Trophoblast cell (in vitro differentiated cells and primary cell): ENCODE measurements at regions not wholly inside any gene's neighbourhood (a gene's known extent, or its start where the extent isn't known, plus 50 kb on each side); places are given as distances from the start of the nearest gene placed in this dataset.
A peak's percentile ranks its signal among the peaks of the same experiment; 100 is the strongest.
"Not testable (repeated sequence)": the region's sequence is repeated elsewhere in the genome, so short reads cannot be mapped to it uniquely, and the experiment has no call there.

Experiments used
- DNase-seq, 2 donors: peaks; one replicate each; pipeline ENCODE4 v3.0.0-alpha.2; 2016
- H2AFZ ChIP-seq: 2 replicates; pipeline ENCODE4 v1.6.1; 2013; ENCODE audit warnings: low read length, moderate library complexity, mild to moderate bottlenecking; ENCODE audit not compliant: insufficient read depth, poor library complexity
- H2AK5ac ChIP-seq: 2 replicates; pipeline ENCODE4 v1.6.1; 2013; ENCODE audit warnings: mild to moderate bottlenecking, low read length
- H2BK120ac ChIP-seq: 2 replicates; pipeline ENCODE4 v1.6.1; 2013; ENCODE audit warnings: low read length, mild to moderate bottlenecking, moderate library complexity; ENCODE audit not compliant: insufficient read depth, poor library complexity
- H2BK12ac ChIP-seq: 2 replicates; pipeline ENCODE4 v1.6.1; 2013; ENCODE audit warnings: mild to moderate bottlenecking, low read length, moderate library complexity
- H2BK5ac ChIP-seq: 2 replicates; pipeline ENCODE4 v1.6.1; 2013; ENCODE audit warnings: low read length, low read depth, moderate library complexity, mild to moderate bottlenecking; ENCODE audit not compliant: poor library complexity
- H3K14ac ChIP-seq: 2 replicates; pipeline ENCODE4 v1.6.1; 2013; ENCODE audit warnings: mild to moderate bottlenecking, low read length
- H3K18ac ChIP-seq: 2 replicates; pipeline ENCODE4 v1.6.1; 2013; ENCODE audit warnings: mild to moderate bottlenecking, low read length
- H3K23ac ChIP-seq: 2 replicates; pipeline ENCODE4 v1.6.1; 2013; ENCODE audit warnings: low read length
- H3K27ac ChIP-seq: 2 replicates; pipeline ENCODE4 v1.5.1; 2013; ENCODE audit warnings: low read depth, mild to moderate bottlenecking, inconsistent platforms, low read length, moderate library complexity
- H3K27me3 ChIP-seq: 2 replicates; pipeline ENCODE4 v1.6.1; 2013; ENCODE audit warnings: inconsistent platforms, mild to moderate bottlenecking, low read length, moderate library complexity; ENCODE audit not compliant: insufficient read depth
- H3K36me3 ChIP-seq, 2 experiments: 1 replicate in 1 of 2; 2 replicates in 1 of 2; pipeline ENCODE4 v1.6.1; 2013; ENCODE audit warnings: low read length in 2 of 2, mild to moderate bottlenecking in 2 of 2, moderate library complexity in 1 of 2; ENCODE audit not compliant: insufficient read depth in 2 of 2, control insufficient read depth in 1 of 2
- H3K4ac ChIP-seq: 2 replicates; pipeline ENCODE4 v1.6.1; 2013; ENCODE audit warnings: low read depth, mild to moderate bottlenecking, low read length, moderate library complexity
- H3K4me1 ChIP-seq, 2 experiments: 1 replicate in 1 of 2; 2 replicates in 1 of 2; pipeline ENCODE4 v1.6.1; 2013; ENCODE audit warnings: low read length in 2 of 2, mild to moderate bottlenecking in 2 of 2, moderate library complexity in 1 of 2; ENCODE audit not compliant: insufficient read depth in 2 of 2, control insufficient read depth in 1 of 2
- H3K4me2 ChIP-seq: 2 replicates; pipeline ENCODE4 v1.6.1; 2013; ENCODE audit warnings: inconsistent platforms, mild to moderate bottlenecking, low read length, moderate library complexity
- H3K4me3 ChIP-seq: 2 replicates; pipeline ENCODE4 v1.5.1; 2013; ENCODE audit warnings: mild to moderate bottlenecking, low read depth, low read length, inconsistent platforms
- H3K79me1 ChIP-seq: one replicate; pipeline ENCODE4 v1.6.1; 2013; ENCODE audit warnings: low read length
- H3K79me2 ChIP-seq: 2 replicates; pipeline ENCODE4 v1.6.1; 2013; ENCODE audit warnings: low read length, mild to moderate bottlenecking; ENCODE audit not compliant: control insufficient read depth, insufficient read depth, poor library complexity
- H3K9ac ChIP-seq: 2 replicates; pipeline ENCODE4 v1.6.1; 2013; ENCODE audit warnings: mild to moderate bottlenecking, low read length
- H3K9me3 ChIP-seq: 2 replicates; pipeline ENCODE4 v1.6.1; 2013; ENCODE audit warnings: low read depth, mild to moderate bottlenecking, control low read depth, inconsistent platforms, low read length; ENCODE audit not compliant: insufficient read depth
- H4K12ac ChIP-seq: 2 replicates; pipeline ENCODE4 v1.6.1; 2013; ENCODE audit warnings: low read depth, mild to moderate bottlenecking, low read length, moderate library complexity
- H4K8ac ChIP-seq: 2 replicates; pipeline ENCODE4 v1.6.1; 2013; ENCODE audit warnings: low read depth, mild to moderate bottlenecking, low read length, moderate library complexity
- H4K91ac ChIP-seq: one replicate; pipeline ENCODE4 v1.6.1; 2013; ENCODE audit warnings: low read depth, mild to moderate bottlenecking, low read length, moderate library complexity
- WGBS: extraction: QIAGEN DNeasy Blood & Tissue Kit; methylation state at CpG from one replicate; pipeline ENCODE4 v1.1.7; 2013; ENCODE audit warnings: missing lambda C conversion rate; ENCODE audit not compliant: insufficient read length, insufficient coverage; ENCODE audit errors: extremely low coverage; 5-methylcytosine and 5-hydroxymethylcytosine counted together

DNA sequence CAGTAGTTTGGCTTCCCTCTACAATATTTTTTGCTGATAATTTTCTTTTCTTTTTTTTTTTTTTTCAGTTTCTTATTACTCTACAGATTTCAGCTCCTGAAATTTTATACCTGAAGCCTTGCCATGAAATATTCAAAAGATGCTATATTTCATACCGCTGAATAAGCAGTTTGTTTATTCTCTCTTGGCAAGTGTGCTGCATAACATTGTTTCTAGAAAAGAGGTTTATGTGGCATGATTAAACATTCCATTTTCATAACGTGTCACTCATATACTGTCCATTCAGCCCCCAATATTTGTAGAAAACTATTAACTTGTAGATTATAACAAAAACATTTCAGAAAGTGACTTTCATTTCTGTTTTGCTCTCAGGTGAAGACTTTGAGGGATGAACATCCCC, 174.4 kb upstream of the NOX3 start:
- no peak overlapping the region for H2AFZ ChIP-seq
- H3K4me1 ChIP-seq: no peaks in the 10 kb centered on the region
- no peak overlapping the region for H3K9ac ChIP-seq
- H4K12ac ChIP-seq: no peak overlapping the region
- no peak for DNase-seq
- H3K14ac ChIP-seq: no peak overlapping the region
- H4K91ac ChIP-seq: no peak overlapping the region
- no CpG with 5 or more reads among the region's 2 CpGs for WGBS
- no peak overlapping the region for H2AK5ac ChIP-seq
- no peak overlapping the region for H4K8ac ChIP-seq
- no peaks in the 10 kb centered on the region for H3K9me3 ChIP-seq
- no peak overlapping the region for H2BK5ac ChIP-seq
- no peak overlapping the region for H3K4me3 ChIP-seq
- H2BK120ac ChIP-seq: no peak overlapping the region
- H3K79me1 ChIP-seq: no peaks in the 10 kb centered on the region
- H3K27ac ChIP-seq: no peak overlapping the region
- H3K4me2 ChIP-seq: no peak overlapping the region
- no peaks in the 10 kb centered on the region for H3K36me3 ChIP-seq
- no peak overlapping the region for H3K4ac ChIP-seq
- H3K18ac ChIP-seq: no peak overlapping the region
- H3K27me3 ChIP-seq: no peaks in the 10 kb centered on the region
- H3K23ac ChIP-seq: no peak overlapping the region
- H3K79me2 ChIP-seq: no peaks in the 10 kb centered on the region
- H2BK12ac ChIP-seq: no peak overlapping the region

- H3K14ac ChIP-seq: no peak overlapping the region
- H3K27ac ChIP-seq: no peak overlapping the region
- no peaks in the 10 kb centered on the region for H3K9me3 ChIP-seq
- peak overlapping the region; percentile 44 for H3K23ac ChIP-seq
- H4K91ac ChIP-seq: no peak overlapping the region
- H3K9ac ChIP-seq: no peak overlapping the region
- H2BK5ac ChIP-seq: no peak overlapping the region
- no peak overlapping the region for H2BK12ac ChIP-seq
- no peak overlapping the region for H2AK5ac ChIP-seq
- H3K18ac ChIP-seq: no peak overlapping the region
- no peak overlapping the region for H3K4me2 ChIP-seq
- H2AFZ ChIP-seq: no peak overlapping the region
- DNase-seq: no peak
- no peak overlapping the region for H4K8ac ChIP-seq
- H4K12ac ChIP-seq: no peak overlapping the region
- no peaks in the 10 kb centered on the region for H3K36me3 ChIP-seq
- H3K79me1 ChIP-seq: no peaks in the 10 kb centered on the region
- no peaks in the 10 kb centered on the region for H3K27me3 ChIP-seq
- no peak overlapping the region for H2BK120ac ChIP-seq
- WGBS: no CpG with 5 or more reads among the region's 6 CpGs
- no peaks in the 10 kb centered on the region for H3K79me2 ChIP-seq
- no peak overlapping the region for H3K4me3 ChIP-seq
- H3K4ac ChIP-seq: no peak overlapping the region
- H3K4me1 ChIP-seq: no peaks in the 10 kb centered on the region
These were observed 174.0 kb upstream of the NOX3 start for GRCh38 chr6:155629652-155630051.

DNA sequence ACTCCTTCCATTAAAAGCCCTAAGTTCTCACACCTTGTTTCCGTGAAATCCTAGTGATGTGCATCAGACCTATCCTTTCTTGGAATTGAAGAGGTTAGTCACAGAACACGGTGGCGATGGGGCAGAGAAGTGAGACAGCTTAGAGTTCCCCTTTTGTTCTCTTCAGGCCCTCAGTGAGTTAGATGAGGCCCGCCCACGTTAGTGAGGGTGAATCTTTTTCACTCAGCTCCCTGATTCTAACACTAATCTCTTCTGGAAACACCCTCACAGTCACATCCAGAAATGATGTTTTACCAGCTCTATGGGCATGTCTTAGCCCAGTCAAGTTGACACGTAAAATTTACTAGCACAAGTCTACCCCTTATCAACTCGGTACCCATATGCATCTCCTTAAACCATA, 172.7 kb upstream of the NOX3 start:
- H2AFZ ChIP-seq: no peak overlapping the region
- no peaks in the 10 kb centered on the region for H3K9me3 ChIP-seq
- H3K14ac ChIP-seq: no peak overlapping the region
- H3K4ac ChIP-seq: no peak overlapping the region
- H3K4me2 ChIP-seq: no peak overlapping the region
- no CpG with 5 or more reads among the region's 7 CpGs for WGBS
- no peaks in the 10 kb centered on the region for H3K4me1 ChIP-seq
- H2BK5ac ChIP-seq: no peak overlapping the region
- DNase-seq: no peak
- no peak overlapping the region for H3K4me3 ChIP-seq
- no peak overlapping the region for H3K9ac ChIP-seq
- no peak overlapping the region for H4K12ac ChIP-seq
- H3K79me1 ChIP-seq: no peaks in the 10 kb centered on the region
- no peak overlapping the region for H4K91ac ChIP-seq
- no peak overlapping the region for H3K23ac ChIP-seq
- no peak overlapping the region for H2AK5ac ChIP-seq
- H4K8ac ChIP-seq: no peak overlapping the region
- H2BK12ac ChIP-seq: no peak overlapping the region
- no peaks in the 10 kb centered on the region for H3K27me3 ChIP-seq
- no peak overlapping the region for H2BK120ac ChIP-seq
- no peak overlapping the region for H3K27ac ChIP-seq
- H3K18ac ChIP-seq: no peak overlapping the region
- H3K79me2 ChIP-seq: no peaks in the 10 kb centered on the region
- no peaks in the 10 kb centered on the region for H3K36me3 ChIP-seq

DNA sequence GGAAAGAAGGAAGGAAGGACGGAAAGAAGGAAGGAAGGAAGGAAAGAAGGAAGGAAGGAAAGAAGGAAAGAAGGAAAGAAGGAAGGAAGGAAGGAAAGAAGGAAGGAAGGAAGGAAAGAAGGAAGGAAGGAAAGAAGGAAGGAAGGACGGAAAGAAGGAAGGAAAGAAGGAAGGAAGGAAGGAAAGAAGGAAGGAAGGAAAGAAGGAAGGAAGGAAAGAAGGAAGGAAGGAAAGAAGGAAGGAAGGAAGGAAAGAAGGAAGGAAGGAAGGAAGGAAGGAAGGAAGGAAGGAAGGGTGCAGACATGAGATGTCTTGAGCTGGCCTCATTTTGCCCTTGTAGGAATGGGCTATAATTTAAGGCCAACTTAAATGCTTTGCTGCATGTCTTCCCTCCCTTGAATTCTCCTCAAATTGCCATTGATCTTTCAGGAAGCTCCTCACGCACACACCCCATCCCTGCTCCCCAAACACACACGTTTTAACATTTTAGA, 172.1 kb upstream of the NOX3 start:
- H3K23ac ChIP-seq, H3K18ac ChIP-seq, H4K8ac ChIP-seq, H3K27ac ChIP-seq, H3K36me3 ChIP-seq, H3K4me3 ChIP-seq, H2BK5ac ChIP-seq, H4K12ac ChIP-seq, DNase-seq, H3K14ac ChIP-seq, H2BK120ac ChIP-seq, H4K91ac ChIP-seq, H3K79me2 ChIP-seq, H2AK5ac ChIP-seq, H3K4me1 ChIP-seq, H2BK12ac ChIP-seq, H3K79me1 ChIP-seq, H3K9me3 ChIP-seq, H3K9ac ChIP-seq, H3K4ac ChIP-seq, H3K27me3 ChIP-seq, H2AFZ ChIP-seq, H3K4me2 ChIP-seq: not testable (repeated sequence)
- no CpG with 5 or more reads among the region's 4 CpGs for WGBS
